HG03045 (cell line): ENCODE measurements at regions not wholly inside any gene's neighbourhood (a gene's known extent, or its start where the extent isn't known, plus 50 kb on each side); places are given as distances from the start of the nearest gene placed in this dataset.
"Not testable (repeated sequence)": the region's sequence is repeated elsewhere in the genome, so short reads cannot be mapped to it uniquely, and the experiment has no call there.

Experiments used
- ATAC-seq: cut with Tn5 transposase; IDR thresholded peaks from one replicate; pipeline ENCODE4 v1.9.1; 2021; ENCODE audit warnings: mild to moderate bottlenecking, moderate library complexity; ENCODE audit not compliant: unreplicated experiment

DNA sequence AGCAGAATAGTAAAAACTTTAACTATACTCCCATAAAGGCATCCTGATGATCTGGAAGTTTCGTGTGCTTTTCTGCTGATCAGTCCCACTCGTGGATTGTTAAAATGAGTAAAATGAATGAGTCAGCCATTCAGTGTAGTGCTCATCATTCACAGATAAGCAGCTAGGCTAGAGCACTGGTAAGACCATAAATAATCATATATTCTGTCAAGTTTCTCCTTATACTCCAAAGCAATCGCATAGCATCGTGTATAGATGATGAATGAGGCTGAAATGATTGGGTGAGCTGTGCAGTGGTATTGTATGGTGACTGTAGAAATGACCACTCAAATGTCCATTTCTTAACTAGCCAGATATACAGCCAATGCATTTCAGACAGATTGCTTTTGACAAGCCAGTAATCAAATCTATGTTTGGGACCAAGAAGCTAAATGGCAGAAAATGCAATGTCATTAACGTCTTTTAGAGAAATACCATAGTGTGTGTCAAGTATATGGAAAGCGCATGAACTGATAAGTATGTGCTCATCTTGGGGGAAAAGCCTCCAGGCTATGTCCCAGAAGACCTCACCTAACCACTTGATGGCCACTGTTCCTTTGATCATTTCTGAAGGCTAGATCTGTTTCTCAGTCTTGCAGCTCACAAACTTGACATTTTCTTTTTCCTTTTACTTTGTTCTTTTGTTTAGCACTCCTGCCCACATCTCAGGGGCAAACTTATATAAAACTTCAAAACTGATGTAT, 227.2 kb upstream of the FAM3C start:
- no peak for ATAC-seq

DNA sequence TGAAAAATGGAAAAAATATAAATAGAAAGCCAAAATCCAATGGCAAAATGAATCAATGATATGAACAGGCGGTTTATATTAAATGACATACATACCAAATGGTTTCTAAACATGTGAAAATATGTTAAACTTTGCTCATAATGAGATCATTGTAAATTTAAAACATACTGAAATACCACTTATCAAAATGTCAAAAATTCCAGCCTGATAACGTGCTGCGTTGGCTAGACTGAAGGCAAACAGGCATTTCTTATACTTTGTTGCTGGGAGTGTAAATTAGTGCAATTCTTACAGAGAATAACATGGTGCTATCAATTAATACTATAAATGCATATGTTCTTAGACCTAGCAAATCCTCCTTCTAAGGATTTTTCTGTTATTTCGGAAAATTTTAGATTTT, 225.8 kb upstream of the FAM3C start:
- no peak for ATAC-seq

DNA sequence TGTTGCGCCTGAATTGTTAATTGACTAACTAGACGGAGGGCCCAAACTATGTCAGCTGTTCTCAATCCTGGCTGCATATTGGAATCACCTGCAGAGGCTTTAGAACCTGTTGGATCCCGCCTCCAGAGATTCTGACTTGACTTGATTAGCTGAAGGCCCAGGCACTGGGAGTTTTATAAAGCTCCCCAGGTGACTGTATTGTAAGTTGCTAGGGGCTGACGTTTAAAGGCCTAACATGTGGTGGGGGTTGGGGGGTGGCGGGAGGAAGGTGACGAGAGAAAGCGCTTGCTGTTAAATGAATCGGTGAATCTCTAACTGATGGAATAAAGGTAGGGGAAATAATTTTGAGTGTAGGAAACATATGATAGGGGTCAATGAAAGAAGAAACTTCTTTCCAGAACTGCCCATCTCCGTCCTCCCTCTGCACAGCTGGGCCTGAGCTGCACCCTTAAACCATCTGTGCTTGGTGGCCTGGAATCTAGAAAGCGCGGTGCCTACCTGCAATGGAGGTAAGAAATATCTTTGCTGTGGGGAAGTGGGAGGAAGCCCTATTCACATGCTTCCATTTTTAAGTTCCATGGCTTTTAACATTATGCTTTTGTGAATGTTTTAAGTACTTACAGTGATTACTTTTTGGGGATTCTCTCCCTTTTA, 225.0 kb upstream of the FAM3C start:
- no peak for ATAC-seq

DNA sequence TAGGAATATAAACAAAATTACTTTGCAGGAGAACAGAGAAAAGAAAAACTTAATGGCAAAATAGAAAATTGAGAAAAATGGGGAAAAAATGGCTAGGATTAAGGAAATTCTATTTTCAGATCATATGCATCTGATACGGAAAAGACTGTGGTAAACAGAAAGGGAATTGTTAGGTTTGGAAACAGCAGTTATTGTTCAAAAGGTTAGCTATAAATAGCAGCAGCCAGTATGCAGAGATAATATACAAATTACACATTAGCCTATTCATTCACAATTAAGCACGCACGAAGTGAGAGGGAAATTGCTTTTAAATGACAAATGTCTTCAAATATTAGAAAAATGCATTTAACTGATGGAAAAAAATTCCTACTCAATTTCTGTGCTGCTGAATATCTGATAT, 224.1 kb upstream of the FAM3C start:
- ATAC-seq = no peak

DNA sequence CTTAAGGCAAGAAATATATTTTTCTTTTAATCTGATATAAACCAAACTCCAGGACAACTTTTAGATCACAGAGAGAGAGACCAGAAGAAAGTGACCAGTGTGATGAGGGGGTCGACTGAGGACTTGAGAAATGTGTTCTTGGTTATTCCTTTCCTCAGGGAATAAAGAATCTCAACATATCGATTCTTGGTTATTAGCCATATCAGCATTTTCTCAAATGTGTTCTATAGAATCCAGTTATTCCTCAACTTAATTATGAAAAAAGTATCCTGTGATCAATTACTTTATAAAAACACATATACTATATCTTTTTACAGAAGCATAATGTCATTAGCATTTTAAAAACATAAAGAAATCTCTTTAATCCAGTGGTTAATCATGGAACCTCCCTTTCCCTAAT, 222.1 kb upstream of the FAM3C start:
- ATAC-seq = no peak

DNA sequence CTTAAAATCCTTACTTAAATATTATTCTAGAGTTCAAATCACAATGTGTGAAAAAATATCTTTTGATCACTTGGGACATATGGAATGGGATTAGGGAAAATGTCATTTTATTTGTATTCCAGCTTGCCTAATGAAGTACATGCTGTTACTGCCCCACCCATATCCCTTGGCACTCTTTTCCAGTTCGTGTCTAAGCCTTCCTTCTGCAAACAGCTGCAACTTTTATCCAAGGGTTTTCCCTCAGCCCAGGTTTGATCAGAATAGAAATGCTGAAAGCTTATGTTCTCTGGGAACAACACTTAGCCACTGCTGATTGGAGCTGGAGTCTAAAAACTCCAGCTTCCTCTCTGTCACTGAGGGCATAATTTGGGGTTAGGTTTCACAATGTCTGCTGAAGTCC, 214.1 kb upstream of the FAM3C start:
- no peak for ATAC-seq

DNA sequence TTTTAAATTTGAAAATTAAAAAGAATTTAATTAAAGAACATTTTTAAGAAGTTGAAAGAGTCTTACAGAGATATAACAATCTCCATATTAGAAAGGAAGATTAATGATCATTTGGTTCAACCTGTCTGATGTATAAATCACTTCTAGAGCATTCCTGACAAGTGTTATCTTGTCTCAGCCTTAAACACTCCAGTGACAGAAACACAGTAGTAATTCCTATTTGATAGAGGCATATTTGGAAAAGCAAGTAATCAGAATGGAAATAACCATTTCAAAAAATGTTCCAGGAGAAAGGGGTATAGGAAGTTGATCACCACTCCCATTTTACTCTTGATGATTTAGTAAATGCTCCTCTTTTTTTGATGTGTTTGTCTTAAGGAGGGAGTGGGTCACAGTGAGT, 213.1 kb upstream of the FAM3C start:
- ATAC-seq = no peak

DNA sequence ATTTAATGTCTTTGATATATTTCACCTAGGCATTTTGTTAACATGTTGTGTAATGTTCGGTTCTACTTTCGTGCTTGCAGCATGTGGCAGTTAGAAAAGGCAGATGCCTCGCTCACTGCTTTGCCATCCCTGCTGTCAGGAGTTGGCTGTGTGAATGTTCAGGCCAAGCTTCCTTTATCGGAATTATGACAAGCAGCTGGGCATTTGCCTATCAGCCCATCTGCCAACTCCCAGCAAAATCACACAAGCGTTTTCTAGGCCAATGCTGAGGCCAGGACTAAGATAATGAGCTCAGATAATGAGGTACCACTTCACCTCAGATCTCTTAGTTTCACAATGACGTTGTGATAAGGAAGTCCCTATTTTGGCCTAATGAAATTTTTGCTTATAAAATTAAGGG, 212.7 kb upstream of the FAM3C start:
- no peak for ATAC-seq

DNA sequence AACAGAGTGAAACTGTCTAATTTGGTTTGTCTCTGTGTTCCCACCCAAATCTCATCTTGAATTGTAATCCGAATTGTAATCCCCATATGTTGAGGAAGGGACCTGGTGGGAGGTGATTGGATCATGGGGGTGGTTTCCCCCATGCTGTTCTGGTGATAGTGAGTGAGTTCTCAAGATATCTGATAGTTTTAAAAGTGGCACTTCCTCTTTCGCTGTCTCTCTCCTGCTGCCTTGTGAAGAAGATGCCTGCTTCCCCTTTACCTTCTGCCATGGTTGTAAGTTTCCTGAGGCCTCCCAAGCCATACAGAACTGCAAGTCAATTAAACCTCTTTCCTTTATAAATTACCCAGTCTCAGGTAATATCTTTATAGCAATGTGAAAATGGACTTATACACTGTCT, 212.1 kb upstream of the FAM3C start:
- not testable (repeated sequence) for ATAC-seq

DNA sequence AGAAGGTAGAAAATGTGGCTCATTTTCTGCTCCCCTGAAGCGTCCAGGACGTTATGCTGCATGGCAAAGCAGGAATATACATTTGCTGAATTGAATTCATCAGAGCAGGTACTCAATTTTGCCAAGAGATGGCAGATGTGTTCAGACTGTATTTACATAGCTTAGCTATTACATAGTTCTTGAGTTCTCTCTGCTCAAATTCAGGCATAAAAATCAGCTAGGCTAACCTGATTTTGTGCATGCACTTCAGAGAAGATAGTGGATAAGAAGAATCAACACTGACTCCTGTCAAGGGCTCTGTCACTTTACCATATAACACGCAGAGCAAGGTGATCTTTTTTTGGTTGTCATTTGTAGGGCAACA, 209.2 kb upstream of the FAM3C start:
- ATAC-seq = no peak

DNA sequence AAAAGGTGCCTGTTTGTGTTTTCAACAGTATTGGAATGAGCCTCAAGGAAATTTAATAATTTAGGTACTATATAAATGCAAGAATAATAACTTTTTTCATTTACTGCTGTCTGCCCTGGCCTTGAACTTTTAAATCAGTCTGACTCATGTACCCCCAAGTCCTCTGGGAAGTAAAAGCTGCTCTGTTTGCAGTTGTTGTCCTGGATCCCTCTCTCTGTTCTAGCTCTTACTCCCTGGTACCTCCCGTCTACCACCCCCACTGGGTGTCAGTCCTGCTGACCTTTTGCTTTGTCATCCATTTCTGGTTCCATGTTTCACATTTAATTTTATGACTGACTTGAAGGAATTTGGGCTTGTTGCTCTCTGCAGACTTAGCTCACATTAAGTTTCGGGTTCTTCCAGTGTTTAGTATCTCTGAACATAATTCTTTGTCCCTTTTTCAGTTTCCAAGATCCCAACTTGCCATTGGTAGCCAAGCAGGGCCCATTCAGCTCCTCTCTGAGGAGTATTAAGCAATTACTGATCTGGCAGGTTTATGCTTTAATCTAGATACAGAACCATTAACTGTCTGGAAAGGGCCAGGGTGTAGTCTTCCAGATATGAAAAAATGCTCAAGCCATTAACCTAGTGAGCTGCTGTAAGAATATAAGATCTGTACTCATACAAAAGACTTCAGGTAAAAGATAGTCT, 208.7 kb upstream of the FAM3C start:
- ATAC-seq = no peak

DNA sequence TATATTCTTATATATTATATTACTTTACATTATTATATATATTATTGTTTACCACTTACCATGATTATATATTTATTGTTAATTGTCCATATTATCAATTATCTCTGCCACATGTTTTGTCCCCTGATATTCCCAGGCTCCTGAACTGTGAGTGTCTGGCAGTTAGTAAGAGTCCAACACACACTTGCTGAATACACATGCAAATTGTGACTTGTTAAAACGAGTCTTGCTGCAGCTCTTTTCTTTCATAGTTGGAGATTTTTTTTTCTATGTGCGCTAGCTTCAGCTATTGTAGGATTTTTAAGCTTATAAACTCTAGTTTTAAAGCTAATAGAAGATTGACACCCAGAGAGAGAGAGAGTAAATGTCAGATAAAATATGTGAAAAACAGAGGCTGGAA, 207.8 kb upstream of the FAM3C start:
- ATAC-seq = no peak

DNA sequence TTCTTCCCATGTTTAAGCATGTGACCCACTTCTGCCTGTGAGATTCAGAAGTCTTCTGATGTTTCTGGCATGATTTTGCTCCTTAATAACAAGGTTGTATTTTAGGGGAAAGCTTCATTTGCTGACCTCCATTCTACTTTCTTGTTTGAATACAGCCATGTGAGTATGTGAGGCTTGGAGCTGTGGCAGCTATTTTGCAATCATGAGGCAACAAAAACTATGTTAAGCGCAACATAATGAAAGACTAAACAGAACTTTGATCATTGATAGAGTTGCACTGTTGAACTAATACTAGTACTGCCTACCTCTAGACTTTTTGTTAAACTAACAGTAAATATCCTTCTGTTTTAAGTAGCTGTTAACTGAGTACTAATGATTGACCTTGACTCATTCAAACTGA, 203.8 kb upstream of the FAM3C start:
- ATAC-seq = no peak

DNA sequence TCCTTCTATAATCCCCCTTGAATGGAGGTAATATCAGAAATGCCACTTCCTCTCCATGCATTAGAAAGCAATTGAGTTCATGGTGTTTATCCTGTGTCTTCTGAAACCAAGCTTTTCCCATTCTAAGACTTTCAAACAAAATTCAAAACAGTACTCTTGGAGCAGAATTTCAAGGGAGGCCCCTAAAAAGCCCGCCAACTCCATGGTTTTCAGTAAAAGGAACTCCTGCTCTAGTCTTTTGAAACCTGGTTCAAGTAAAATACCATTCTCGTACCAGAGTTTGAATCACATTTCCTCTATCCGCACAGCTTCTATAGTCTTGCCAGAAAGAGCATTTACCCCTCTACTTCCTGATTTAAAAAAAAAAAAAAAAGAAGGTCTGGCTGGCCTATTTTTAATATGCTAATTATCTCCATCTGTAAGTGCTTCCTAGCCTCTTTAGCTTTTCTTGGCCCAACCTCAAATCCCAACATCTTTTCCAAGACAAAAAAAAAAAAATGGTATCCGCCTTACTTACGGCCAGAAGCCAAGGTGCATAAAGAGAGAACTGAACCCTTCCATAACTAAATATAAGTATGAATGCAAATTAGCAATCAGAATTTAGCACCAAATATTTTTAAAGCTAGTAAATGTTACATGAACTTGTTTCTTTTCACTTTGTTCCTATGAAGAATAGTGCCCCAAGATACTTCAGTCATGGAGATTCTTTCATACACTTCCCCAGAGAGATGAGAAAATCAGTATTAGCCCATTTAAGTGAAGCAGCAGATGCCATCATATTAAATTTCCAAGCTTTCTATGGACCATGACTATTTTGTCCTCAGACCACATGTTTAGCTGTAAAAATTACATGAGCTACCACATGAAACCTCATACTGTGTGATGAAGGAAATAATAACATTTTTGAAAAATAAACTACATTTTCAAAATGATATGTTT, 199.9 kb upstream of the FAM3C start:
- no peak for ATAC-seq

DNA sequence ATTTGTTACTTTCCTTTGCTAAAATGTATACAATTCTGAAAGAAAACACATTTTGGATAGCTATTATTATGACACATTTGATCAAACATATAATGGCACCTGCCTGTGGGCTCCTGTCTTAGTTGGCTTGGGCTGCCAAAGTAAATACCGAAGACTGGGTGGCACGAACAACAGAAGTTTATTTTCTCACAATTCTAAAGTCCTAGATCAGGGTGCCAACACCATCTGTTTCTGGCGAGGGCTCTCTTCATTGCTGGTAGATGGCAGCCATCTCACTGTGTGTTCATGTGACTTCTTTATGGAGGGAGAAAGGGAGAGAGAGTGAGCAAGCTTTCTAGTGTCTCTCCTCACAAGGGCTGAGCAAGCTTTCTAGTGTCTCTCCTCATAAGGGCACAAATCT, 195.8 kb upstream of the FAM3C start:
- no peak for ATAC-seq

DNA sequence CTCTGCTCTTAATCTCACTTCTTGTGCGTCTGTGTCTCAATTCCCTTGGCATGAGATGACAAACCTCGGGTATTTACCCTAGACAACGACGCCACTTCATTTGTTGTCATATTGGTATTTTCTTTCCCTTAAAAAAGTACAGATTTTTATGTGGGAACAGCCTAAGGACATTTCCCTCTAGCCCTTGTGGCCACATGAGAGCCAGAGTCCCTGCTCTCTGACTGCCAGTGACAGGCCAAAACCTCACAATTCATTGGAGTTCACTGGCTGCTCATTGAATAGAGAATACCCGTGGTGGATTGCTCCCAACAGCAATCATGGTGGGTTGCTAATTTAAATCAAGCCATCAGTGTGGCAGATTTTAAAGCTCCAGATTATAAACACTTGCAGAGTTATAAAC, 191.3 kb upstream of the FAM3C start:
- no peak for ATAC-seq

DNA sequence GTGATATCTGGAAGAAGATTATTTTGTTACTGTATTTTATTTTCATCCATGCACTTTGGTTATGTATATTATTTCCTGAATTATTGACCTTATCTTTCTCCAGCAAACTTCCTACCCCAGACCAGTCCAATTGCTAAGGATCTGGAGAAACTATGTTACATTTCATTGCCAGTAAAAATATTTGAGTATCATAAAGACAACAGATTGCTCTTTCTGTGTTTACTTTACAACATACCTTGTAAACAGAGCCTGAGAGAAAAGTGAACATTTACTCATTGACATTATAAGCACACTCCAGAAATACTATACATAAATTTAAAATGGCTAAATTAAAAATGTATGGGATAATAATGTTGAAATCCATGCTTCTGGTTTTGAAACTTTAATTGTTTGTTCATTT, 186.2 kb upstream of the FAM3C start:
- no peak for ATAC-seq

DNA sequence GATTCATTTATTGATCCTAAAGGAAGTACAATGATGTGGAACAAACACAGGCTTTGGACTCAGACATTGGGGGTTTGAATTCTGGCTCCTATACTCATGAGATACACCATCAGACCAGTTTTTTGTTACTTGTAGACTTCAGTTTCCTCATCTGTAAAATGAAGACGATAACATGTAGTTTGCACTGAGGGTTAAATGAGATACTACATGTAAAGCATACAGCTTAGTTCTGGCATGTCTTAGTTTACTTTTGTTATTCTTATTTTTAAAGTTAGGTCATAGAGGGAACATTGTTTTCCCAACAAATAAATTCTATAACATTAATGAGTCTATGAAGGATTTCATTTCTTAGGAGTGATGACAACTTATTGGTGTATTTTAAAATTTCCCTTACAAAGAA, 183.5 kb upstream of the FAM3C start:
- no peak for ATAC-seq

DNA sequence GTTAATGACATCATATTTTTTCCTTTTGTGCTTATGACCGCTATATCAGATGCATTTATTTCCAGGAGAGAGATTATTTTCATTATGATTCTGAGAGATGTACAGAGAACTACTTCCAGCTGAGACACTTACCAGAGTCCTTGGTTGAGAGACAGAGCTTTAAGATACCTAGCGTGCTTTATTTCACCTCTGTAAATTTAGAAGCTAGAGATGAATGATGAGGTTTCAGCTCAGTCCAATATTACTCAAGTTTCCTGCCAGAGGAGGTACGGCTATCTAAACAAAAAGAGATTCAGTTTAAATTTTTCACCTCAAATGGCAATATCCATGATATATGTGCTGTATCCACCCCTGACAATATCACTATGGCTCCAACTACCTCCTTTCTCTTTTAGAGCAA, 182.6 kb upstream of the FAM3C start:
- no peak for ATAC-seq

DNA sequence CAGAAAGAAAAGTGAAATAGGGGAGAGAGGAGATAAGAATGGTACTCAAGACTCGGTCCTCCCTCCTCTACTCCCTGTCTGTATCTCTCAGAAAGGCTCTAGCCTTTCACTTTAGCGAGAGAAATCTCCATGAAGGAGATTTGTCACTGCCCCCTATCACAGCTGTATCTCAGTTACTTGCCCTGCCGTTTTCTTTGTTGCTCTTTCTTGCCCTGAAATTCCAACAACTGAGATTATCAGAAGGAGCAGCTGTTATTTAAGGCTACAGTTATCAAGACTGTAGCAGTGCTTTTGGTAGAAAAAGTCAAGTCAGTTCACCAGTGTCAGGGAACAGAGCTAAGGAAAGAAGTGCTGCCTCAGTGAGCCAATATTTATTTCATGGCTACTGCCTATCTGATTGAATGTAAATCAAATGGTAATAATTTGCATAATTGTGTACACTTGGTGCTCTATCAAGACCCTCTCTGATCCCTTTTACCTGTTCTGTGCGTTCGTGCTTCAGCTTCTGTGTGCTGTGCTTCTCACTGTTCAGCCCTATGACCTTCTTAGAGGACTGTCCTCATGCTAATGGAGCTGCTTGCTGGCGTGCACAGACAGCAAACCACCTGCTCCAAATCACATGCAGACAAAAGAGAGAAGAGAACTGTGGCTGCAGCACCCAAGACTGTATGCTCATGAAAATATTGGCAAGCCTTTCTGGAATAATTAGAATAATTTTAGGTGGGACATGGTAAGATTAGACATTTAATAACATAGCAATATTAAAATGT, 180.2 kb upstream of the FAM3C start:
- no peak for ATAC-seq
